ENCODE measurements at regions not wholly inside any gene's neighbourhood (a gene's known extent, or its start where the extent isn't known, plus 50 kb on each side); places are given as distances from the start of the nearest gene placed in this dataset.
A peak's percentile ranks its signal among the peaks of the same experiment; 100 is the strongest.

DNA sequence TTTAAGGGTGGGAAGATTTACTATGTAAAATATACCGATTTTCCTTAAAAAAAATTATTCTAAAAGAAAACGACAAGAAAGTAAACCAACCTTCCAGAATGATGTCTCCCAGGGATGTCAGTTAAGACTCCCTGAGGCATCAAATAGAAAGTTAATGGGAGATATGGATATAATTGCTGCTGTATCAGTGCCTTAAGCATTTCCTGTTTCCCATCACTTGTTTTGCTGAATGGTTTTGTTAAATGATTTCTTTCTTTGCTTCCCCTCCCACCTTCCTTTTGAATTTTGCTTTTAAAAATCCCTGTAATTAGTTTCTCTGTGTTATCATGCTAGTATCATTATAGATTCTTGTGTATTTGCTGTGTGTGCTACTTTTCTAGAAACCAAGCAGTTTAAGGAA is 154.3 kb upstream of the CWC22 start:
- CTCF ChIA-PET = no interaction called here
- H3K27me3 ChIP-seq (ENCODE audit: insufficient read depth, low read depth) = no peaks in the 10 kb centered on the region
- H3K36me3 ChIP-seq (ENCODE audit: low read depth) = no peaks in the 10 kb centered on the region
- no peaks in the 10 kb centered on the region for H3K4me1 ChIP-seq (replicated peaks; ENCODE audit: insufficient read depth)
- no peaks in the 10 kb centered on the region for H3K79me2 ChIP-seq (ENCODE audit: low read depth)
- POLR2A ChIA-PET (ENCODE audit: unreplicated experiment) = no interaction called here
- no peaks in the 10 kb centered on the region for H3F3A ChIP-seq (ENCODE audit: insufficient read depth, low read depth)
- H2AFZ ChIP-seq = no peak overlapping the region
- no peaks in the 10 kb centered on the region for H3K9me3 ChIP-seq (ENCODE audit: insufficient read depth, low read depth)
- H3K4me2 ChIP-seq = no peak overlapping the region
- TF ChIP-seq, protein P1, sequence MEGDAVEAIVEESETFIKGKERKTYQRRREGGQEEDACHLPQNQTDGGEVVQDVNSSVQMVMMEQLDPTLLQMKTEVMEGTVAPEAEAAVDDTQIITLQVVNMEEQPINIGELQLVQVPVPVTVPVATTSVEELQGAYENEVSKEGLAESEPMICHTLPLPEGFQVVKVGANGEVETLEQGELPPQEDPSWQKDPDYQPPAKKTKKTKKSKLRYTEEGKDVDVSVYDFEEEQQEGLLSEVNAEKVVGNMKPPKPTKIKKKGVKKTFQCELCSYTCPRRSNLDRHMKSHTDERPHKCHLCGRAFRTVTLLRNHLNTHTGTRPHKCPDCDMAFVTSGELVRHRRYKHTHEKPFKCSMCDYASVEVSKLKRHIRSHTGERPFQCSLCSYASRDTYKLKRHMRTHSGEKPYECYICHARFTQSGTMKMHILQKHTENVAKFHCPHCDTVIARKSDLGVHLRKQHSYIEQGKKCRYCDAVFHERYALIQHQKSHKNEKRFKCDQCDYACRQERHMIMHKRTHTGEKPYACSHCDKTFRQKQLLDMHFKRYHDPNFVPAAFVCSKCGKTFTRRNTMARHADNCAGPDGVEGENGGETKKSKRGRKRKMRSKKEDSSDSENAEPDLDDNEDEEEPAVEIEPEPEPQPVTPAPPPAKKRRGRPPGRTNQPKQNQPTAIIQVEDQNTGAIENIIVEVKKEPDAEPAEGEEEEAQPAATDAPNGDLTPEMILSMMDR (conservative IDR thresholded peaks at IDR 0.05) = no peak
- no peak for TF ChIP-seq EZH2 (IDR thresholded peaks at IDR 0.05; ENCODE audit: low read depth)
- H4K20me1 ChIP-seq (ENCODE audit: insufficient read depth) = no peaks in the 10 kb centered on the region
- H3K27ac ChIP-seq = no peak overlapping the region
- DNase-seq = no peak
- no peaks in the 10 kb centered on the region for H3K9me2 ChIP-seq (ENCODE audit: insufficient read depth)
- intact Hi-C loops (cut with micrococcal nuclease; ENCODE audit: unreplicated experiment) = no loop called here
- BruUV-seq (replicated peaks) = no TSS peak
- H3K4me3 ChIP-seq = no peak overlapping the region

DNA sequence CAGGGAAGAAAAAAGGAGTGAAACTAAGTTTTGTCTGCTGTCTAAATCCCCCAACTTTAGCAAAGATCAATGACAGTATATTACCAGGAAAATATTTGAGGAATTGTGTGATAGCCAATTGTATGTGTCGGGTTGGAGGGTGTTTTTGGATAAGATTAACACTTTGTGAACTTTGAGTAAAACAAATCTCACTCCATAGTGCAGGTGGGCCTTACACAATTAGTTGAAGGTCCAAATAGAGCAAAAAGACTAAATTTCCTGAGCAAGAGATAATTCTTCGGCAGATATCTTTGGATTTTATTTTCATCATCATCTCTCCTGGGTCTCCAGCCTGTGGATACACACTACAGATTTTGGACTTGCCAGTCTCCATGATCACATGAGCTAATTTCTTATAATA is 152.8 kb upstream of the CWC22 start:
- CTCF ChIA-PET = no interaction called here
- Histone ChIP-seq H3F3A (ENCODE audit: insufficient read depth, low read depth) (no peaks in the 10 kb centered on the region), H3K27ac (no peak overlapping the region), H3K9me2 (ENCODE audit: insufficient read depth) (no peaks in the 10 kb centered on the region), H3K27me3 (ENCODE audit: insufficient read depth, low read depth) (no peaks in the 10 kb centered on the region), H3K36me3 (ENCODE audit: low read depth) (no peaks in the 10 kb centered on the region), H3K4me1 (replicated peaks; ENCODE audit: insufficient read depth) (no peaks in the 10 kb centered on the region), H3K9me3 (ENCODE audit: insufficient read depth, low read depth) (no peaks in the 10 kb centered on the region), H4K20me1 (ENCODE audit: insufficient read depth) (no peaks in the 10 kb centered on the region), H3K79me2 (ENCODE audit: low read depth) (no peaks in the 10 kb centered on the region), H3K4me2 (no peak overlapping the region), H2AFZ (0 out of 2 replicates have a peak overlapping the region, but pooled peaks have one; percentile 5), H3K4me3 (no peak overlapping the region)
- POLR2A ChIA-PET (ENCODE audit: unreplicated experiment) = no interaction called here
- BruUV-seq (replicated peaks) = no TSS peak
- TF ChIP-seq EZH2 (IDR thresholded peaks at IDR 0.05; ENCODE audit: low read depth) = no peak
- TF ChIP-seq, protein P1 (conservative IDR thresholded peaks at IDR 0.05) = no peak
- no peak for DNase-seq
- intact Hi-C loops (cut with micrococcal nuclease; ENCODE audit: unreplicated experiment) = no loop called here

DNA sequence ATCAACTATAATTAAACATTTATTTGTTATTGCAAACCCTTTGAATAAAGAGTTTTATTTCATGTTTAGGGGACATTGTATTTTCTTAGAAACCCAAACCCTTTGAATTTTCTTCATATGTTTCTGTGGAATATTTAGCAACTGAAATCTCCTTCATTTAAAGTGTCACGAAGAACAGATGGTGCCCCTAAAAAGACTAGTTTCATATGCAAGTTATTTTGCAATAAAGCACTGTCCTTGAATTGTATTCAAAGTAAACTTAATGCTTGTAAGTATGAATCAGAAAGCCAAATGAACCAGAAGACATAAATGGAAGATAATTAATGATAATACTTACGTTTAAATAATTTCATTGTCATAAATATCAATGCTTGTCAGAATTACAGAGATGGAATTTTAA is 151.9 kb upstream of the CWC22 start:
- Histone ChIP-seq H3F3A (ENCODE audit: insufficient read depth, low read depth) (no peaks in the 10 kb centered on the region), H3K4me2 (no peak overlapping the region), H3K27me3 (ENCODE audit: insufficient read depth, low read depth) (no peaks in the 10 kb centered on the region), H3K9me3 (ENCODE audit: insufficient read depth, low read depth) (no peaks in the 10 kb centered on the region), H3K36me3 (ENCODE audit: low read depth) (no peaks in the 10 kb centered on the region), H3K4me3 (no peak overlapping the region), H4K20me1 (ENCODE audit: insufficient read depth) (no peaks in the 10 kb centered on the region), H3K4me1 (replicated peaks; ENCODE audit: insufficient read depth) (no peaks in the 10 kb centered on the region), H2AFZ (no peak overlapping the region), H3K79me2 (ENCODE audit: low read depth) (no peaks in the 10 kb centered on the region), H3K9me2 (ENCODE audit: insufficient read depth) (no peaks in the 10 kb centered on the region), H3K27ac (no peak overlapping the region)
- TF ChIP-seq, protein P1 (conservative IDR thresholded peaks at IDR 0.05) = no peak
- TF ChIP-seq EZH2 (IDR thresholded peaks at IDR 0.05; ENCODE audit: low read depth) = no peak
- intact Hi-C loops (cut with micrococcal nuclease; ENCODE audit: unreplicated experiment) = no loop called here
- no peak for DNase-seq
- ChIA-PET POLR2A (ENCODE audit: unreplicated experiment) (no interaction called here), CTCF (no interaction called here)
- BruUV-seq (replicated peaks) = no TSS peak
